Karpas-422 (cell line): ENCODE measurements at regions not wholly inside any gene's neighbourhood (a gene's known extent, or its start where the extent isn't known, plus 50 kb on each side); places are given as distances from the start of the nearest gene placed in this dataset.

Experiments used
- DNase-seq: peaks from one replicate; pipeline ENCODE4 v3.0.0-alpha.2; 2015
- H2AFZ ChIP-seq: fragments of 200-600 bp; sonication (generic); 2 replicates; pipeline ENCODE4 v1.6.1; 2014; ENCODE audit warnings: antibody characterized with exemption, low read length, mixed read lengths
- H3K27ac ChIP-seq: fragments of 200-600 bp; sonication (generic); 2 replicates; pipeline ENCODE4 v1.5.1; 2014; ENCODE audit warnings: mild to moderate bottlenecking, low read length, moderate library complexity
- H3K27me3 ChIP-seq: fragments of 200-600 bp; sonication (generic); 2 replicates; pipeline ENCODE4 v1.6.1; 2014; ENCODE audit warnings: low read length, mixed read lengths
- H3K36me3 ChIP-seq: fragments of 200-600 bp; sonication (generic); 2 replicates; pipeline ENCODE4 v1.6.1; 2014; ENCODE audit warnings: low read length, mixed read lengths; ENCODE audit not compliant: insufficient read depth
- H3K4me1 ChIP-seq: fragments of 200-600 bp; sonication (generic); 2 replicates; pipeline ENCODE4 v1.6.1; 2014; ENCODE audit warnings: mild to moderate bottlenecking, low read length, mixed read lengths
- H3K4me2 ChIP-seq: fragments of 200-600 bp; sonication (generic); 2 replicates; pipeline ENCODE4 v1.6.1; 2014; ENCODE audit warnings: low read length, low read depth, mild to moderate bottlenecking; ENCODE audit not compliant: poor library complexity, severe bottlenecking
- H3K4me3 ChIP-seq: fragments of 200-600 bp; sonication (generic); 2 replicates; pipeline ENCODE4 v1.5.1; 2014; ENCODE audit warnings: mild to moderate bottlenecking, antibody characterized with exemption, low read length, mixed read lengths
- H3K79me2 ChIP-seq: fragments of 200-600 bp; sonication (generic); 2 replicates; pipeline ENCODE4 v1.6.1; 2014; ENCODE audit warnings: mild to moderate bottlenecking, low read length, mixed read lengths
- H3K9ac ChIP-seq: fragments of 200-600 bp; sonication (generic); 2 replicates; pipeline ENCODE4 v1.6.0; 2014; ENCODE audit warnings: low read length
- H3K9me2 ChIP-seq: fragments of 200-600 bp; sonication (generic), shearing (Covaris generic); replicated peaks from 2 replicates; pipeline ENCODE4 v1.6.0; 2014; ENCODE audit warnings: mild to moderate bottlenecking, low read length, moderate library complexity; ENCODE audit not compliant: insufficient read depth
- H3K9me3 ChIP-seq: fragments of 300-700, 200-600 bp; sonication (generic); 2 replicates; pipeline ENCODE4 v1.6.1; 2014; ENCODE audit warnings: low read length, mixed read lengths
- H4K20me1 ChIP-seq: fragments of 200-600 bp; sonication (generic); 2 replicates; pipeline ENCODE4 v1.6.1; 2014; ENCODE audit warnings: mild to moderate bottlenecking, antibody characterized with exemption, low read length, low read depth; ENCODE audit not compliant: insufficient read depth

- Histone ChIP-seq H3K4me3 (no peak overlapping the region), H3K27ac (no peak overlapping the region), H3K9me3 (no peaks in the 10 kb centered on the region), H3K9me2 (no peaks in the 10 kb centered on the region), H3K79me2 (no peaks in the 10 kb centered on the region), H4K20me1 (no peaks in the 10 kb centered on the region), H3K27me3 (no peaks in the 10 kb centered on the region), H2AFZ (no peak overlapping the region), H3K4me1 (no peaks in the 10 kb centered on the region), H3K36me3 (no peaks in the 10 kb centered on the region), H3K9ac (no peak overlapping the region), H3K4me2 (no peak overlapping the region)
- DNase-seq = no peak
These were observed 259.7 kb upstream of the ANKRD55 start for GRCh38 chr5:56492812-56493211.

GRCh38 chr5:56490971-56491468, 257.9 kb upstream of the ANKRD55 start:
- H3K9ac ChIP-seq = no peak overlapping the region
- H4K20me1 ChIP-seq = no peaks in the 10 kb centered on the region
- no peaks in the 10 kb centered on the region for H3K79me2 ChIP-seq
- H3K4me2 ChIP-seq = no peak overlapping the region
- no peaks in the 10 kb centered on the region for H3K36me3 ChIP-seq
- H2AFZ ChIP-seq = no peak overlapping the region
- no peaks in the 10 kb centered on the region for H3K4me1 ChIP-seq
- H3K4me3 ChIP-seq = no peak overlapping the region
- no peaks in the 10 kb centered on the region for H3K27me3 ChIP-seq
- H3K9me3 ChIP-seq = no peaks in the 10 kb centered on the region
- H3K27ac ChIP-seq = no peak overlapping the region
- no peak for DNase-seq
- no peaks in the 10 kb centered on the region for H3K9me2 ChIP-seq

DNA sequence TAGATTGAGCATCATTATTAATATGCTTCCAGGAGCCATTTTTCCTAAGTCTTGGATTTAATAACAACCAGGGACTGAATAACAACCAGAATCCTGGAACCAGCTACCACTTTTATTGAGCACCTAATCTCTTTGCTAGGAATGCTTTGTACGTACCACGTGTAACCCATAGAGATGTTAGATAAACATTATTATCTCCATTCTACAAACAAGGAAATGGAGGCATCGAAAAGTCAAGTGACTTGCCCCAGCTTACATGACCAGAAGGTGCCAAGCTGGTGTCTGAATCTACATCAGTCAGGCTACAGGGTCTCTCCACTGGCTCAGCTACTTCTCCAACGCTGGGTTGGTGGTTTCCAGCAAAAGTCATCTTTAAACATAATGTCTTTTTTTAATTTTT, 256.1 kb upstream of the ANKRD55 start:
- no peaks in the 10 kb centered on the region for H3K79me2 ChIP-seq

DNA sequence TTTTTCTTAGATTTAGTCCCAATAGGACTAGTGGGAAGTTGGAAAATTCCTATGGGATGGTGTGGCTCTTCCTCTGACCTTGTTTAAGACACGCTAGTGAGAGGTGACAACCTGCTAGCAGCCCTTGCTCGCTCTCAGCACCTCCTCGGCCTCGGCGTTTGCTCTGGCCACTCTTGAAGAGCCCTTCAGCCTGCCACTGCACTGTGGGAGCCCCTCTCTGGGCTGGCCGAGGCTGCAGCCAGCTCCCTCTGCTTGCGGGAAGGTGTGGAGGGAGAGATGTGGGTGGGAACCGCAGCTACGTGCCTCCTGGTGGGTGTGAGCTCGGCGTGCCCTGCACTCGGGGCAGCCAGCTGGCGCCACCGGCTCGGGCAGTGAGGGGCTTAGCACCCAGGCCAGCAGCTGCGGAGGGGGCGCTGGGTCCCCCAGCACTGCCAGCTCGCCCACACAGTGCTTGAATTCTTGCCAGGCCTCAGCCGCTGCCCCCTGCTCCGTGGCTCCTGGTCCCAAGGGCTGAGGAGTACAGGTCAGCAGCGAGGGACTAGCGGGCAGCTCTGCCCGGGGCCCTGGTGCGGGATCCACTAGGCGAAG, 254.5 kb upstream of the ANKRD55 start:
- H3K27ac ChIP-seq = no peak overlapping the region
- H3K27me3 ChIP-seq = no peaks in the 10 kb centered on the region
- no peak overlapping the region for H3K9ac ChIP-seq
- no peak for DNase-seq
- no peak overlapping the region for H3K4me3 ChIP-seq
- peaks cover 3% of the 10 kb centered on the region for H3K4me1 ChIP-seq
- H3K4me2 ChIP-seq = no peak overlapping the region
- no peaks in the 10 kb centered on the region for H3K36me3 ChIP-seq
- no peaks in the 10 kb centered on the region for H3K9me2 ChIP-seq
- H3K79me2 ChIP-seq = no peaks in the 10 kb centered on the region
- H3K9me3 ChIP-seq = no peaks in the 10 kb centered on the region
- H4K20me1 ChIP-seq = no peaks in the 10 kb centered on the region
- H2AFZ ChIP-seq = no peak overlapping the region

More for the DNA sequence above, 256.1 kb upstream of the ANKRD55 start:
- Histone ChIP-seq H2AFZ (no peak overlapping the region), H3K9me2 (no peaks in the 10 kb centered on the region), H3K4me2 (no peak overlapping the region), H4K20me1 (no peaks in the 10 kb centered on the region), H3K27me3 (no peaks in the 10 kb centered on the region), H3K4me1 (no peaks in the 10 kb centered on the region), H3K27ac (no peak overlapping the region), H3K36me3 (no peaks in the 10 kb centered on the region), H3K9me3 (no peaks in the 10 kb centered on the region), H3K9ac (no peak overlapping the region), H3K4me3 (no peak overlapping the region)
- no peak for DNase-seq

DNA sequence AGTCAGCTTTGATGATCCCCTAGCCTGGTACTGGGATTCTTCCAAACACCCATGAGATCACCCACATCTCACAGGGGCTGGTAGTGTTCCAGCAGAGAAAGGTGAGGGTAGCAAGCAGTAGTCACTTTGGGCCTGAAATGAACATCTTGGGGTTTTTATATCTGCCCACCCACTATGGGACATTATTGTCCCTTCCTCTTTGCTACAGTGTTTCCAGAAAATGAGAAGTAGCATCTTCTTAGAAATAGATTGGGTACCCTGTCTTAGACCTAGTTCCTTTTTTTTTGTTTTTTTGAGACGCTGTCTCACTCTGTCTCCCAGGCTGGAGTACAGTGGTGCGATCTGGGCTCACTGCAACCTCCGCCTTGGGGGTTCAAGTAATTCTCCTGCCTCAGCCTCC, 249.2 kb upstream of the ANKRD55 start:
- peak overlapping the region; percentile 80; the same call in 1 of the 2 replicates for H3K4me3 ChIP-seq
- H3K79me2 ChIP-seq = no peaks in the 10 kb centered on the region
- no peak overlapping the region for H2AFZ ChIP-seq
- peak overlapping the region; percentile 98 for H3K4me2 ChIP-seq
- DNase-seq = peak; percentile 77
- no peaks in the 10 kb centered on the region for H3K36me3 ChIP-seq
- H3K9me2 ChIP-seq = no peaks in the 10 kb centered on the region
- H3K9me3 ChIP-seq = no peaks in the 10 kb centered on the region
- H4K20me1 ChIP-seq = no peaks in the 10 kb centered on the region
- H3K27ac ChIP-seq = no peak overlapping the region
- H3K4me1 ChIP-seq = peaks cover 42% of the 10 kb centered on the region
- no peaks in the 10 kb centered on the region for H3K27me3 ChIP-seq
- peak overlapping the region; percentile 81 for H3K9ac ChIP-seq

- Histone ChIP-seq H3K9ac (peak overlapping the region; percentile 81), H3K27me3 (no peaks in the 10 kb centered on the region), H3K9me2 (no peaks in the 10 kb centered on the region), H3K36me3 (no peaks in the 10 kb centered on the region), H4K20me1 (no peaks in the 10 kb centered on the region), H3K4me2 (peak overlapping the region; percentile 98), H3K9me3 (no peaks in the 10 kb centered on the region), H3K4me3 (peak overlapping the region; percentile 80), H3K79me2 (no peaks in the 10 kb centered on the region), H2AFZ (peak overlapping the region; percentile 93), H3K4me1 (peaks cover 42% of the 10 kb centered on the region), H3K27ac (peak overlapping the region; percentile 73; the same call in 1 of the 2 replicates)
- peak; percentile 73 for DNase-seq
These were observed 248.6 kb upstream of the ANKRD55 start for GRCh38 chr5:56481428-56482357.

DNA sequence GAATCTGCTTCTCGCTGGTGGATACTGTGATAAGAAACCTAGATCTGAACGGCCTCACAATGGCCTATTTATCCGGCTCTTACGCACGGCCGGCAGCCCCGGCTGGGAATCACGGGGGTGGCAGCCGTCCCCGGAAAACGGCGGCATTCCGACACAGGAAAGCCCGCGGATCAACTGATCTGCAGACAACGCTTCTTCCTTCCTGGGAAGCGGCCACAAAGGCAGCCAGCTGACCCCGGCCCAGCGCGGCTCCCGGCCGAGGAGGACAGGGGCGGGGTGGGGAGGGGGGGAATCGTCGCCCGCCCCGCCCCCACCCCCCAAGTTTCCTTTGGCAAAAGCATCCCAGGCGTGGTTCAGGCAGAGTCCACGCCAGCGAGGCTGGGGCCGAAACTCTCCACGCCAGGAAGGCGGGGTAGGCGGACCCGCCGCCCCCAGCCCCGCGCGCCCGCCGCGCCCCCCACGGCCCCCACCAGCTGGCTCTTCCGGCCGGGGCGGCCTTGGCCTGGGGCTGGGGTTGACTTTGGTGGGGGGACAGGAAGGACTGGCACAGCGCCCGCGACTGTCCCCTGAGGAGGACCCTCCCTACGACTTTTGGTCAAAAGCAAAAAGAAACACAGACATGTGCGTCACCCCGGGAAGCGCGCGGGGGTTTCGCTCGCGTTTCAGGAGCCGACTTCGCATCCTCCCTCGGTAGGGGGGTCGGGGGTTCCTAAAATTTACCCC, 247.7 kb upstream of the ANKRD55 start:
- Histone ChIP-seq H3K4me2 (peak overlapping the region; percentile 98), H4K20me1 (no peaks in the 10 kb centered on the region), H3K9ac (peak overlapping the region; percentile 81), H3K27me3 (no peaks in the 10 kb centered on the region), H3K79me2 (no peaks in the 10 kb centered on the region), H2AFZ (peak overlapping the region; percentile 93), H3K9me3 (no peaks in the 10 kb centered on the region), H3K36me3 (no peaks in the 10 kb centered on the region), H3K4me1 (peaks cover 42% of the 10 kb centered on the region), H3K4me3 (peak overlapping the region; percentile 80), H3K27ac (peak overlapping the region; percentile 73), H3K9me2 (no peaks in the 10 kb centered on the region)
- DNase-seq = peak; percentile 69
